ENCODE measurements at regions not wholly inside any gene's neighbourhood (a gene's known extent, or its start where the extent isn't known, plus 50 kb on each side); places are given as distances from the start of the nearest gene placed in this dataset.

DNA sequence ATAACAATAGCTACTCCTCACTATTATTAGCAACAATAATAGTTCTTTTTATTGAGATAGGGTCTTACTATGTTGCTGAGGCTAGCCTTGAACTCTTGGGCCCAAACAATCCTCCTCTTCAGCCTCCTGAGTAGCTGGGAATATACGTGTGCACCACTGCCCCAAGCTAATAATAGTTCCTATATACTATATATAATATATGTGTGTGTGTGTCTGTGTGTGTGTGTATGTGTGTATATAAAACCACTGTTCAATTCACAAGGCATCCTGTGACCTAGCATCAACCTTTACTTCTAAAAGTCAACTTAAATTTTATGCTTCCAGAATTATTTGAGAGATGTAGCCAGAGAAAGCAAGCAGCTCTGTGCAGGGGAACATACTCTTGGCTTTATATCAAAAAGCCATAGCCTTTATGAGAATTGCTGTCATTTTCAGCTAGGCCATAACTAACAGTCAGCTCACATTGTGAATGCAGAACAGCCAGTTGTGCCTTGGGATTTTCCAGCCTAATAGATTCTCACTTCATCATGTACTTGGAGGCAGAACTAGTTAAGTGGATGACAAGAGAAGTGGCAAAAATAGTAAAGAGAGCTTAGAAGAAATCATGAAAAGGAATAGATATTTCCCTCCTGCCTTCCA is 665.5 kb downstream of the NYAP2 start:
- DNase-seq, result no peak

DNA sequence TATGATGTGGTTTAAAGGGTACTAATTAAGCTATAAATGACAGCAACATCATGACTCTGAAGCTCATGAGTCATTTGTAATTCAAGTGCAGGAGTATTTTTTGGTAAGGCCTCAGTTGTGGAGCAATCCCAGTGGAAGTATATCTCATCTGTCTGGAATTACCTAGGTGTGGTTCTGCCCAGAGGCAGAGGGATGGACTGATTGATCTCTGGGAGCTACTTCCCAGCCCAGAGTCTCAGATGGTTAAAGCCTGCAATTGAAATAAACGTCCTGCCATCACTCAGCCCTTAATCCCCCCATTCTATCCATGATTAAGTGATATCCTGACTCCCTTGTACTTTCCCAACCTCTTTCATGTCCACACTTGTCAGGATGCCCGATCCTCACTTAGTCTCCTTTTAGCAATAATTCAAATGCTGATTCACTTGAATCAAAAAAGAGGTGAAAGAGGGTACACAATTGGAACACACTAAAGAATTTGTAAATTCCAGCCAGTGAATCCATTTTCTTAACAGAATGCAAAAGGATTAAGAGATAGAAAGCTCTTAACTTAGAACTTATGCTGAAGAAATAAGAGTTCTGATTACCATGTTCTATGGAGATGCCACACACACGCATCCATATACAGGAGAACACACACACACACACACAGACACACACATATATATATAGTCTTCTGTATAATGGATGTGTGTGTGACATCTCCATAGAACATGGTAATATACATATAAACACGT is 664.4 kb downstream of the NYAP2 start:
- no peak for DNase-seq

DNA sequence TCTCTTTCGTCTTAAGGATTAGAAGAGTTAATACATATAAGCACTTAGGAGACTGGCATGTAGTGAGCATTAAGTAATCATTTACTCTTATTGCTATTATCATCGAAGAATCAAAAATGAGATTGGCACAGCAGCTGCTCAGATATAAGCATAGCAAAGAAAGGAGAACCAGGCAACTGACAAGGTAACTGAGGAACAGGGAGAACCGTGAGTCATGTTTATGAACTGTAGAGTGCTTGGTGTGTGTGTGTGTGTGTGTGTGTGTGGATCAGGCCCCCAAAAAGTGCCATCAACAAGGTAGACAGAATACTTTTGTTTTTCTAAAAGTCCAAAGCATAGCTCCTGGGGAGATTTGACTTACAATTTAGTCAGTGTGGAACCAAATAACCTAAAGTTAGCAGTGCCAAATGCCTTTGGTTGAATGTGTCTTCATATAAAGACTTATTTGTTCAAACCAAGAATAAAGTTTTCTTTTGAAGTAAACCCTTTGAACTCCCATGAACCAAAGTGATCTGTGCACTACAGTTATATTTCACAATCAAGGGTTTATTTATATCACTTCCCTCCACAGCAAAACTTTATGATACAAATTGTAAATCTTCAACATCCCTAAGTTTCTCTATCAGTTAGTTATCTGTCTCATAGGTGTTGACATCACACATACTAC is 660.6 kb downstream of the NYAP2 start:
- no peak for DNase-seq

GRCh38 chr2:226057914-226058313 is 658.4 kb downstream of the NYAP2 start:
- no peak for DNase-seq

- no peak for DNase-seq
These were observed 657.9 kb downstream of the NYAP2 start for GRCh38 chr2:226057365-226057764.

GRCh38 chr2:226052772-226053416 is 653.4 kb downstream of the NYAP2 start:
- DNase-seq, result no peak

DNA sequence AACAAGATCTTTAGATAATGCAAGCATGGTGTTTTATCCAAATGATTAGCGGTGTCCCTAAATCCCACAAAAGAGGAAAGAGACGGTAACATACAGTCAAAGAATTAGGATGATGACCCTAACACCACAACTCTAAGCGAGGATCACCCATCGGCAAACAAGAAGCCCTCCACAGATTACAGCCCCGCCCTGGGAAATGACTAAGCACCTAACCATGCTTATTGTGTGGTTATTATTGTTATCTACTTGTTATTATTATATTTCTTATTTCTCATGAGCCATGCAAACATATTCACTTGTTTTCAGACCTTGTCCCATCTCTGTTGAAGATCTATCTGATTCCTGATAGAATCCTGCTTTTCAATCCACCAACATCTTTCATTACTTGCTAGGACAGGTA is 651.3 kb downstream of the NYAP2 start:
- no peak for DNase-seq

GRCh38 chr2:226048611-226049010 is 649.1 kb downstream of the NYAP2 start:
- DNase-seq, result no peak

GRCh38 chr2:226045080-226045479 is 645.6 kb downstream of the NYAP2 start:
- no peak for DNase-seq

DNA sequence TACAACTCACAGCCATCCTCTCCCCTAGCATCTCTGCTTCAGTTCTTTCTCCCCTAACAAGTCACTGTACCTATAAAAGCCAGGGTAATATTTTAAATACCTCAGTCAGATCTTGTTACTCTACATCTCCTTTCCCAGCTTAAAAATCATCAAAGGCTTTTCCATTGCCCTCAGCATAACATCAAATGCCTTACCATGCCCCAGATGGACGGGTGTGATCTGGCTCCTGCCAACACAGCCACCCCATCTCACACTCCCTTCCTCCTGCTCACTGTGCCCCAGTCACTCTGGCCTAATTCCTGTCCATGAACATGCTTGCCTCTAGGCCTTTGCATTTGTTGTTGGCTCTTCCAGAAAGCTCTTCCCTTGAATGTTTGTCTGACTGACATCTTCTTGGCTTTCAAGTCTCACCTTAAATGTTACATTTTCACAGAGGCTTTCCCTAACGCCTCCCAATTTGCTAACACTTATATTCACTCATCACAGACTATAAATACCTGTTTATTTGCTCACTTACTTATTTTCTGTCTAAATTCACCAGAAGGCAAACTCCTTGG is 640.9 kb downstream of the NYAP2 start:
- no peak for DNase-seq

DNA sequence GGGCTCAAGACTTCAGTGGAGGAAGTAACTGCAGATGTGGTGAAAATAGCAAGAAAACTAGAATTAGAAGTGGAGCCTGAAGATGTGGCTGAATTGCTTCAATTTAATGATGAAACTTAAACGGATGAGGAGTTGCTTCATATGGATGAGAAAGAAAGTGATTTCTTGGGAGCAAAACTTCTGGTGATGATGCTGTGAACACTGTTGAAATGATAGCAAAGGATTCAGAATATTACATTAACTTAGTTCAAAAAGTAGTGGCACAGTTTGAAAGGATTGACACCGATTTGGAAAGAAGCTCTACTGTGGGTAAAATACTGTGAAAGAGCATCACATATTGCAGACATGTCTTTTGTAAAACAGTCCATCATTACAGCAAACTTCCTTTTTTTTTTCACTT is 638.0 kb downstream of the NYAP2 start:
- no peak for DNase-seq

- no peak for DNase-seq
These were observed 632.4 kb downstream of the NYAP2 start for GRCh38 chr2:226031647-226032501.

DNA sequence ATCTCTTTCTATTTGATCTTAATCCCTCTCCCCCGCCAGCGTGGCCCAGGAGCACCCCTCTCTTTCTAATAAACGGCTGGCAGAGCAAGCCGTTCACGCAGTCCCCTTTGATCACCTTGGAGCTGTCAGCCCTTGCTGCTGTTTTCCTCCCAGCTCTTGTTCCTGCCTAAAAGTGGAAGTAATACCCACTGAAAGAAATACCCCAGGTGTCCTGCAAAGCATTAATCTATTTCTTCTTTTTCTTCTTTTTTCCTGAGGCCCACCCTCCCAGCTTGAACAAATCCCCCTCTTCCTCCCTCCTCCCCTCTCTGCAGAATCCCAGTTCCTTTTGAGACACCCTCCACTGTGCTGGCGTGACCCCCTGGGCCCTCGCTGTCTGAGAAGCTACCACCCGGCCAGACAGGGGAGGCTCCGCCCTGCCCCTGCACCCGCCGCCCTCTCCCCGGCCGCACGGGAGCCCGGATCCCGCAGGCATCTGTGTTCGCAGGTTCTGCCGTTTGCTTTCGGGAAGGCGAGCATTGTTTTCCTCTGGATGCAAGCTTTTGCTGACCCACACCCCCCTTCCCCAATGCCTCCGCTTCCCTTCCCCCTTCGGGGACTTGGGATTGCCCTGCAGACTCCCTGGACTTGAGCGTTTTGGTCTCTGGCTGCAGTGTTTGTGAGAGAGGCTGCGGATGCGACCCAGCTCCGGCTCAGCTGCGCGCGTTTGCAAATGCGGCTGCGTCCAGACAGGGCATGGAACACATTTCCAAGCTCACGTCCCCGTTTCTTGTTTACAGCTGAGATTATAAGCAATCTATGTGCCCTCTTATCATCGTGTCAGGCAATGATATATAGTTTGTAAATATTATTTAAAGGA is 631.5 kb downstream of the NYAP2 start:
- peak; percentile 48 for DNase-seq

GRCh38 chr2:226030369-226030768 is 630.9 kb downstream of the NYAP2 start:
- DNase-seq, result no peak

GRCh38 chr2:226023946-226024345 is 624.4 kb downstream of the NYAP2 start:
- DNase-seq, result no peak

DNA sequence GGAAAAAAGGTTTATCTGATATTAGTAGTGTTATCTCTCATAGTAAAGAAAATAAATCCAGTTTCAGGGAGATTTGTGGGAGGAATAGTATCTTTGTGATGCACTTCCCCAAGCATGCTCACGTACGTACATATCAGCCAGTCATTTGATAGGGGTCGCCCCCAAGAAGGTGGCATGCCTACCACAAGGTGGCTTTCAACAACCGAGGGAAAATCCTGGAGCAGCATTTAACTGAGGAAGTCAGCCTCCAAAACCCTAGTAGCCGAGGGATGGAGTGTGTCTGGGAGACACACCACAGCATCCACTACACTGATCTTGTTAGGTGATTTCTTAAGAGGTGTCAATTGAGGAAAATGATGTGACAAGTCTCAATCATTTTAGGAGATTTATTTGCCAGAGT is 623.9 kb downstream of the NYAP2 start:
- no peak for DNase-seq

- DNase-seq, result no peak
These were observed 621.4 kb downstream of the NYAP2 start for GRCh38 chr2:226020956-226021355.

DNA sequence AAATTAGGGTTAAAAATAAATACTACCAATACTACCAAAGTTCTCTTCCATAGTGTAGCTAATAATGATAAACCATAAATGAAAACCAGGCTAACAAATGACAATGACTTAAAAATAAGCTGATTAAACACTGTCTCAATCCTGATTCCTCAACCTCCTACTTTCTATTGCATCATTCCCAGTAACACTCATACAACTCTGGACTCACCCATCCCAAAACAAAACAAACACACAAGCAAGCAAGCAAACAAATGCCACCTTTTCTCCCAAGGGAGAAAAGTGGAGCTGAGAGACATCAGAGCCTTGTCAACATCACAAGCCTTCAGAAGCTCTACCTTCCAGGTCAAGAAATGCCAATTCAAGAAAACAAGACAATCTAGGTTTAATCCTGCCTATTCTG is 620.7 kb downstream of the NYAP2 start:
- DNase-seq, result no peak

GRCh38 chr2:226018641-226019040 is 619.1 kb downstream of the NYAP2 start:
- DNase-seq, result no peak

GRCh38 chr2:226017537-226017936 is 618.0 kb downstream of the NYAP2 start:
- DNase-seq, result no peak

GRCh38 chr2:226017107-226017506 is 617.6 kb downstream of the NYAP2 start:
- no peak for DNase-seq
